GM12878 (cell line): ENCODE measurements at regions not wholly inside any gene's neighbourhood (a gene's known extent, or its start where the extent isn't known, plus 50 kb on each side); places are given as distances from the start of the nearest gene placed in this dataset.

Experiments used
- ATAC-seq: fragments of 200-7000 bp; cut with Tn5 transposase; 3 replicates; pipeline ENCODE4 v1.9.1; 2020; ENCODE audit warnings: mild to moderate bottlenecking, moderate library complexity
- BruUV-seq: library from RNA; stranded (reverse); fragments of 400-500 nt; replicated peaks from 2 replicates; lab custom pipeline; 2021; lab: Mats Ljungman, UMichigan
- CTCF ChIA-PET: fragments of 300-600 bp; sonication (Branson Sonifier 250); formaldehyde crosslinking; extraction: SDS; loops from one replicate; lab custom pipeline; 2021; ENCODE audit warnings: inconsistent platforms; lab: Yijun Ruan, JAX
- POLR2A ChIA-PET: fragments of 350-600 bp; formaldehyde crosslinking; extraction: SDS; loops from one replicate; lab custom pipeline; 2021; ENCODE audit warnings: inconsistent platforms; lab: Charles Lee
- RAD21 ChIA-PET: fragments of 300-600 bp; sonication (Branson Sonifier 250); formaldehyde crosslinking; loops from one replicate; lab custom pipeline; 2023; ENCODE audit warnings: antibody characterized with exemption; ENCODE audit not compliant: unreplicated experiment; lab: Charles Lee
- SMC1A ChIA-PET: fragments of 300-600 bp; sonication (Branson Sonifier 250); formaldehyde crosslinking; loops from one replicate; lab custom pipeline; 2023; ENCODE audit not compliant: unreplicated experiment, uncharacterized antibody; lab: Charles Lee
- DNase-seq: peaks from one replicate; pipeline ENCODE4 v3.0.0-alpha.2; 2011; ENCODE audit warnings: low read depth, low spot score
- FAIRE-seq: peaks from 3 replicates; lab custom pipeline; 2011; peaks lifted over from hg19 to GRCh38; lab: Jason Lieb, UNC
- H2AFZ ChIP-seq: 2 replicates; pipeline ENCODE4 v1.6.0; 2011; ENCODE audit warnings: low read depth, low read length, control low read depth; ENCODE audit not compliant: control insufficient read depth
- H3K27ac ChIP-seq: 2 replicates; pipeline ENCODE4 v1.5.1; 2011; ENCODE audit warnings: control low read depth; ENCODE audit not compliant: control insufficient read depth, insufficient read depth
- H3K27me3 ChIP-seq, 2 experiments: replicated peaks in 1 of 2; 2 replicates each; pipeline versions ENCODE4 v1.6.0 to v1.6.1; 2011; ENCODE audit warnings: low read length in 1 of 2; ENCODE audit not compliant: control insufficient read depth in 2 of 2, insufficient read depth in 2 of 2
- H3K36me3 ChIP-seq, 2 experiments: 2 replicates each; pipeline ENCODE4 v1.5.1; 2011; ENCODE audit warnings: low read length in 1 of 2; ENCODE audit not compliant: control insufficient read depth in 2 of 2, insufficient read depth in 2 of 2
- H3K4me1 ChIP-seq: 2 replicates; pipeline ENCODE4 v1.6.1; 2011; ENCODE audit warnings: mild to moderate bottlenecking, low read length, moderate library complexity, mixed read lengths; ENCODE audit not compliant: control insufficient read depth, insufficient read depth
- H3K4me2 ChIP-seq: 2 replicates; pipeline ENCODE4 v1.6.0; 2011; ENCODE audit warnings: control low read depth; ENCODE audit not compliant: control insufficient read depth, insufficient read depth
- H3K4me3 ChIP-seq: fragments of 200-600 bp; sonication (generic); 2 replicates; pipeline ENCODE4 v1.5.1; 2016
- H3K79me2 ChIP-seq: 2 replicates; pipeline ENCODE4 v1.6.0; 2011; ENCODE audit warnings: low read length; ENCODE audit not compliant: control insufficient read depth, insufficient read depth
- H3K9ac ChIP-seq: 2 replicates; pipeline ENCODE4 v1.8.0; 2011; ENCODE audit warnings: low read length, control low read depth, mixed read lengths; ENCODE audit not compliant: control insufficient read depth, insufficient read depth
- H3K9me3 ChIP-seq: replicated peaks from 3 replicates; pipeline ENCODE4 v1.5.1; 2011; ENCODE audit warnings: mild to moderate bottlenecking, low read length; ENCODE audit not compliant: control insufficient read depth, insufficient read depth
- H4K20me1 ChIP-seq: 2 replicates; pipeline ENCODE4 v1.6.0; 2011; ENCODE audit not compliant: control insufficient read depth, insufficient read depth
- ATF3 ChIP-seq: IDR thresholded peaks from 2 replicates; pipeline ENCODE4 v1.6.1; 2011; ENCODE audit warnings: low read depth, mild to moderate bottlenecking, low read length, moderate library complexity, borderline replicate concordance; ENCODE audit errors: extremely low read depth
- CBX5 ChIP-seq: sonication (generic); IDR thresholded peaks from 2 replicates; pipeline ENCODE4 v1.6.1; 2016; ENCODE audit warnings: low read depth, moderate library complexity, mild to moderate bottlenecking, inconsistent platforms
- CEBPB ChIP-seq, 2 experiments: fragments of 150-350 bp in 1 of 2; IDR thresholded peaks; 2 replicates each; pipeline ENCODE4 v1.6.1; 2012 to 2014; ENCODE audit warnings: low read depth in 2 of 2, low read length in 2 of 2, borderline replicate concordance in 1 of 2, inconsistent platforms in 1 of 2
- CEBPZ ChIP-seq: fragments of 150-350 bp; IDR thresholded peaks from 2 replicates; pipeline ENCODE4 v1.6.1; 2016; ENCODE audit warnings: low read depth, low read length
- CHD4 ChIP-seq: fragments of 200-600 bp; sonication (generic); IDR thresholded peaks from 2 replicates; pipeline ENCODE4 v1.6.1; 2016; ENCODE audit warnings: mild to moderate bottlenecking
- DPF2 ChIP-seq: fragments of 450-650 bp; IDR thresholded peaks from 2 replicates; pipeline ENCODE4 v1.6.1; 2017; ENCODE audit warnings: mild to moderate bottlenecking
- ESRRA ChIP-seq: IDR thresholded peaks from 2 replicates; pipeline ENCODE4 v1.6.1; 2012; ENCODE audit warnings: mild to moderate bottlenecking, low read length, improper control_type of control experiment
- IKZF2 ChIP-seq, 2 experiments: fragments of 450-650 bp; IDR thresholded peaks; 2 replicates each; pipeline ENCODE4 v1.6.1; 2017; ENCODE audit warnings: mild to moderate bottlenecking in 2 of 2, moderate library complexity in 2 of 2
- KLF5 ChIP-seq: fragments of 450-650 bp; IDR thresholded peaks from 2 replicates; pipeline ENCODE4 v1.6.1; 2014; ENCODE audit warnings: mild to moderate bottlenecking; ENCODE audit not compliant: partially characterized antibody
- PAX5 ChIP-seq: IDR thresholded peaks from 2 replicates; pipeline ENCODE4 v1.6.1; 2011; ENCODE audit warnings: low read depth, low read length, borderline replicate concordance
- YY1 ChIP-seq: IDR thresholded peaks from 2 replicates; pipeline ENCODE4 v1.6.1; 2011; ENCODE audit warnings: low read depth, mild to moderate bottlenecking, low read length
- ZNF217 ChIP-seq: fragments of 450-650 bp; IDR thresholded peaks from 2 replicates; pipeline ENCODE4 v1.6.1; 2017; ENCODE audit warnings: antibody characterized with exemption, mild to moderate bottlenecking
- WGBS: methylation state at CpG from one replicate; pipeline ENCODE4 v1.1.6; 2016; ENCODE audit warnings: low lambda C conversion rate; ENCODE audit not compliant: insufficient replicate concordance, insufficient coverage; ENCODE audit errors: missing lambda C conversion rate; 5-methylcytosine and 5-hydroxymethylcytosine counted together
- in situ Hi-C: fragments of 300-500 bp; cut with MboI; formaldehyde crosslinking; loops from 9 replicates; pipeline ENCODE4 v1.14.3; 2018; ENCODE audit warnings: mixed read lengths
- intact Hi-C: fragments of 100-400 bp; cut with micrococcal nuclease; formaldehyde crosslinking; loops from one replicate; pipeline ENCODE4 v1.14.2; 2022; ENCODE audit not compliant: unreplicated experiment
- TF ChIP-seq, protein P1 (sequence below): IDR thresholded peaks from 2 replicates; pipeline ENCODE4 v1.6.1; 2011; ENCODE audit warnings: borderline replicate concordance, low read depth, mild to moderate bottlenecking, moderate library complexity, low read length; ENCODE audit not compliant: insufficient read depth, poor library complexity, severe bottlenecking

DNA sequence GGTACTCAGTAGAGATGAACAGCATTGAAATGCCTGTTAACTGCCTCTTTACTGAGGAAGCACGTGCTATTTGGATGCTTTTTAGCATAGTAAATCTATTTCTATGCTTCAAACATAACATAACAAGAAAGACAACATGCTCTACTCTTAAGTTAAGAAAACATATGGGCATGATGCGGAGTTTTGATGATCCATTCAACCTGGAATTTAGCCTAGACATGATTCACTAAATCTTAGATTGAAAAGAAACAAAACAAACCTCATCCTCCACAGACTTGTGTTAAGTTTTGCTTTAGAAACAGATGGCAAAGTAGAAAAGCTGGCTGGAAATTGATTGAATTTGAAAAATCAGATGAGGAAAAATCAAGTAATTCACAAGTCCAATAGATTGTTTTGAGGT, 593.8 kb downstream of the OLFM4 start (continued):
- TF ChIP-seq, protein P1, sequence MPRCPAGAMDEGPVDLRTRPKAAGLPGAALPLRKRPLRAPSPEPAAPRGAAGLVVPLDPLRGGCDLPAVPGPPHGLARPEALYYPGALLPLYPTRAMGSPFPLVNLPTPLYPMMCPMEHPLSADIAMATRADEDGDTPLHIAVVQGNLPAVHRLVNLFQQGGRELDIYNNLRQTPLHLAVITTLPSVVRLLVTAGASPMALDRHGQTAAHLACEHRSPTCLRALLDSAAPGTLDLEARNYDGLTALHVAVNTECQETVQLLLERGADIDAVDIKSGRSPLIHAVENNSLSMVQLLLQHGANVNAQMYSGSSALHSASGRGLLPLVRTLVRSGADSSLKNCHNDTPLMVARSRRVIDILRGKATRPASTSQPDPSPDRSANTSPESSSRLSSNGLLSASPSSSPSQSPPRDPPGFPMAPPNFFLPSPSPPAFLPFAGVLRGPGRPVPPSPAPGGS = no peak
- TF ChIP-seq IKZF2 (IDR thresholded peaks at IDR 0.05) (no peak), YY1 (no peak)
- TF ChIP-seq, all 136 proteins: peak for 0

DNA sequence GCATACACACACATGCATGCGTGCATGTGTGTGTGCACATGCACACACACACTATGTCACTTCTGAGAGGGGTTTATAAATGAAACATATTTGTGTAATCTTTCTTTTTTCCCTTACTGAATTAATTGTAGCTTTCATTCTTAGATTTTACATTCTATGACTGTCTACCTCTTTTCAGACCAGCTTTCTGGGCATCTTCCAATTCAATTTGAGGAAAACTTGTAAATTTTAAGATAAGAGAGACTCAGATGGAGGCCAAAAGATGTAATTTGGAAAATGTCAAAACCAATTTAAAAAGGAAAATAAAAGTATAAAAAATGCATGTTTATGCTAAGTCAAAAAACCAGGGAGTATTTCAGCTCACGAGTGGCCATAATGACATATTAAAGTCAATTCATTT, 594.5 kb downstream of the OLFM4 start:
- no peaks in the 10 kb centered on the region for H3K27me3 ChIP-seq
- no peak overlapping the region for H2AFZ ChIP-seq
- ChIA-PET RAD21 (interaction anchor here (0.9 to 1.2 kb wide), 2 partner anchors 9 to 13 kb away, joined by 3 read pairs; no protein-coding TSS in a partner anchor), CTCF (no interaction called here), SMC1A (interaction anchor here (1.7 to 1.9 kb wide), 2 partner anchors 9 to 12 kb away, joined by 3 to 12 read pairs; no protein-coding TSS in a partner anchor), POLR2A (no interaction called here)
- no peak for FAIRE-seq
- H4K20me1 ChIP-seq = no peaks in the 10 kb centered on the region
- no peak overlapping the region for H3K9ac ChIP-seq
- ATAC-seq = no peak
- no peak overlapping the region for H3K4me2 ChIP-seq
- H3K79me2 ChIP-seq = no peaks in the 10 kb centered on the region
- BruUV-seq = no TSS peak
- no peak overlapping the region for H3K4me3 ChIP-seq
- intact Hi-C loops (no loop called here), in situ Hi-C loops (no loop called here)
- no peaks in the 10 kb centered on the region for H3K9me3 ChIP-seq
- no peak overlapping the region for H3K27ac ChIP-seq
- DNase-seq = no peak
- WGBS = 0% methylated on average over 2 of the region's 2 CpGs
- no peaks in the 10 kb centered on the region for H3K4me1 ChIP-seq
- no peaks in the 10 kb centered on the region for H3K36me3 ChIP-seq
- TF ChIP-seq, protein P1 = no peak
- TF ChIP-seq CBX5 (no peak), ATF3 (no peak), IKZF2 (IDR thresholded peaks at IDR 0.05) (no peak), CHD4 (no peak), ESRRA (no peak), PAX5 (no peak), ZNF217 (no peak), CEBPB (IDR thresholded peaks at IDR 0.05; ENCODE audit: borderline replicate concordance in 1 of 2, low read depth in 2 of 2, low read length in 2 of 2) (no peak), DPF2 (no peak), CEBPZ (no peak), KLF5 (no peak)
